Putamen (tissue), 1 donor: ENCODE measurements at regions not wholly inside any gene's neighbourhood (a gene's known extent, or its start where the extent isn't known, plus 50 kb on each side); places are given as distances from the start of the nearest gene placed in this dataset.
"Not testable (repeated sequence)": the region's sequence is repeated elsewhere in the genome, so short reads cannot be mapped to it uniquely, and the experiment has no call there.

Source experiments
- DNase-seq: peaks from one replicate; pipeline ENCODE4 v3.0.0-alpha.2; 2016; ENCODE audit warnings: low spot score

GRCh38 chr6:57985734-57986133, 668.3 kb downstream of the PRIM2 start:
- not testable (repeated sequence) for DNase-seq

GRCh38 chr6:57986584-57986983, 669.2 kb downstream of the PRIM2 start:
- DNase-seq = not testable (repeated sequence)

GRCh38 chr6:57989520-57990080, 672.2 kb downstream of the PRIM2 start:
- not testable (repeated sequence) for DNase-seq

GRCh38 chr6:57998858-57999619, 681.6 kb downstream of the PRIM2 start:
- DNase-seq = not testable (repeated sequence)

GRCh38 chr6:58000233-58000632, 682.8 kb downstream of the PRIM2 start:
- not testable (repeated sequence) for DNase-seq

GRCh38 chr6:58003417-58004167, 686.2 kb downstream of the PRIM2 start:
- not testable (repeated sequence) for DNase-seq

GRCh38 chr6:58007334-58008000, 690.0 kb downstream of the PRIM2 start:
- not testable (repeated sequence) for DNase-seq

- DNase-seq = not testable (repeated sequence)
Measured at GRCh38 chr6:58008001-58008335, 690.5 kb downstream of the PRIM2 start.

GRCh38 chr6:58011954-58012600, 694.6 kb downstream of the PRIM2 start:
- not testable (repeated sequence) for DNase-seq

GRCh38 chr6:58016614-58017013, 699.2 kb downstream of the PRIM2 start:
- not testable (repeated sequence) for DNase-seq

- not testable (repeated sequence) for DNase-seq
Measured at GRCh38 chr6:58028188-58028587, 710.8 kb downstream of the PRIM2 start.

- not testable (repeated sequence) for DNase-seq
Measured at GRCh38 chr6:58038213-58038612, 720.8 kb downstream of the PRIM2 start.

GRCh38 chr6:58046584-58046983, 729.2 kb downstream of the PRIM2 start:
- not testable (repeated sequence) for DNase-seq

GRCh38 chr6:58047389-58047788, 730.0 kb downstream of the PRIM2 start:
- DNase-seq = not testable (repeated sequence)

- peak; percentile 6 for DNase-seq
Measured at GRCh38 chr6:58047865-58048264, 730.4 kb downstream of the PRIM2 start.

- DNase-seq = not testable (repeated sequence)
Measured at GRCh38 chr6:58055465-58056176, 738.2 kb downstream of the PRIM2 start.

GRCh38 chr6:58059701-58060100, 742.3 kb downstream of the PRIM2 start:
- peak; percentile 56 for DNase-seq

GRCh38 chr6:58063542-58063941, 746.1 kb downstream of the PRIM2 start:
- DNase-seq = not testable (repeated sequence)

GRCh38 chr6:58067867-58068548, 750.6 kb downstream of the PRIM2 start:
- DNase-seq = not testable (repeated sequence)

GRCh38 chr6:58073263-58073662, 755.8 kb downstream of the PRIM2 start:
- no peak for DNase-seq
